WTC11 (cell line): ENCODE measurements at regions not wholly inside any gene's neighbourhood (a gene's known extent, or its start where the extent isn't known, plus 50 kb on each side); places are given as distances from the start of the nearest gene placed in this dataset.

Source experiments
- ATAC-seq: fragments of 200-7000 bp; cut with Tn5 transposase; 2 replicates; pipeline ENCODE4 v1.10.0; 2021; ENCODE audit warnings: mild to moderate bottlenecking, moderate library complexity
- CTCF ChIA-PET: fragments of 300-600 bp; sonication (Branson Sonifier 250); formaldehyde crosslinking; loops from one replicate; lab custom pipeline; 2021; ENCODE audit warnings: antibody characterized with exemption; lab: Charles Lee
- POLR2A ChIA-PET: fragments of 350-600 bp; sonication (Branson Sonifier 250); formaldehyde crosslinking; loops from one replicate; lab custom pipeline; 2021; ENCODE audit warnings: antibody characterized with exemption; lab: Charles Lee
- DNase-seq: peaks from one replicate; pipeline ENCODE4 v3.0.0; 2021; ENCODE audit warnings: low spot score
- H3K27ac Mint-ChIP-seq: 2 replicates; pipeline ENCODE4 v1.8.0; 2021; ENCODE audit warnings: mixed read lengths
- H3K27me3 Mint-ChIP-seq: 2 replicates; pipeline ENCODE4 v1.8.0; 2021; ENCODE audit warnings: low read depth, mild to moderate bottlenecking, moderate library complexity, mixed read lengths
- H3K36me3 Mint-ChIP-seq: 2 replicates; pipeline ENCODE4 v1.8.0; 2021; ENCODE audit warnings: mixed read lengths
- H3K4me1 Mint-ChIP-seq: 2 replicates; pipeline ENCODE4 v1.8.0; 2022; ENCODE audit warnings: mixed read lengths
- H3K4me3 Mint-ChIP-seq: 2 replicates; pipeline ENCODE4 v1.8.0; 2021; ENCODE audit warnings: mild to moderate bottlenecking, moderate library complexity, mixed read lengths
- H3K9me3 Mint-ChIP-seq: 2 replicates; pipeline ENCODE4 v1.8.0; 2021; ENCODE audit warnings: mixed read lengths
- CREM ChIP-seq: sonication (generic); formaldehyde crosslinking; IDR thresholded peaks from 2 replicates; pipeline ENCODE4 v1.8.1; 2022; ENCODE audit warnings: mild to moderate bottlenecking, missing genetic modification reagents, moderate library complexity
- EMX1 ChIP-seq: fragments of 250-450 bp; sonication (Bioruptor Pico); IDR thresholded peaks from 2 replicates; pipeline ENCODE4 v1.8.0; 2021; ENCODE audit warnings: mild to moderate bottlenecking
- ETV6 ChIP-seq: sonication (generic); formaldehyde crosslinking; IDR thresholded peaks from 2 replicates; pipeline ENCODE4 v1.8.1; 2022; ENCODE audit warnings: mild to moderate bottlenecking, missing genetic modification reagents
- GABPB1 ChIP-seq: sonication (generic); formaldehyde crosslinking; IDR thresholded peaks from 2 replicates; pipeline ENCODE4 v1.8.1; 2023; ENCODE audit warnings: mild to moderate bottlenecking, missing genetic modification reagents
- KAT7 ChIP-seq: sonication (generic); formaldehyde crosslinking; IDR thresholded peaks from 2 replicates; pipeline ENCODE4 v1.8.1; 2023; ENCODE audit warnings: missing genetic modification reagents, mild to moderate bottlenecking, borderline replicate concordance
- NFATC4 ChIP-seq: fragments of 250-450 bp; sonication (Bioruptor Pico); IDR thresholded peaks from 2 replicates; pipeline ENCODE4 v1.9.0; 2021; ENCODE audit warnings: mild to moderate bottlenecking
- NR2C2 ChIP-seq: sonication (generic); formaldehyde crosslinking; IDR thresholded peaks from 2 replicates; pipeline ENCODE4 v1.8.0; 2022; ENCODE audit warnings: mild to moderate bottlenecking, missing genetic modification reagents
- RELA ChIP-seq: sonication (generic); formaldehyde crosslinking; IDR thresholded peaks from 2 replicates; pipeline ENCODE4 v1.8.1; 2022; ENCODE audit warnings: missing genetic modification reagents, mild to moderate bottlenecking, borderline replicate concordance
- SMAD4 ChIP-seq: sonication (generic); formaldehyde crosslinking; IDR thresholded peaks from 2 replicates; pipeline ENCODE4 v1.8.0; 2022; ENCODE audit warnings: mild to moderate bottlenecking, missing genetic modification reagents
- SOX15 ChIP-seq: fragments of 250-450 bp; sonication (Bioruptor Pico); IDR thresholded peaks from 2 replicates; pipeline ENCODE4 v1.9.0; 2021; ENCODE audit warnings: mild to moderate bottlenecking
- USF2 ChIP-seq: sonication (generic); formaldehyde crosslinking; IDR thresholded peaks from 2 replicates; pipeline ENCODE4 v1.8.1; 2023; ENCODE audit warnings: mild to moderate bottlenecking, missing genetic modification reagents, moderate library complexity
- ZBTB43 ChIP-seq: sonication (generic); formaldehyde crosslinking; IDR thresholded peaks from 2 replicates; pipeline ENCODE4 v1.8.1; 2023; ENCODE audit warnings: mild to moderate bottlenecking, missing genetic modification reagents
- ZNF416 ChIP-seq: fragments of 250-450 bp; sonication (Bioruptor Pico); IDR thresholded peaks from 2 replicates; pipeline ENCODE4 v1.9.0; 2021; ENCODE audit warnings: mild to moderate bottlenecking, inconsistent platforms
- TF ChIP-seq, protein P1 (sequence below): sonication (generic); formaldehyde crosslinking; IDR thresholded peaks from 2 replicates; pipeline ENCODE4 v1.8.0; 2023; ENCODE audit warnings: missing genetic modification reagents, mild to moderate bottlenecking, borderline replicate concordance
- TF ChIP-seq, protein P2 (sequence below): sonication (generic); formaldehyde crosslinking; IDR thresholded peaks from 2 replicates; pipeline ENCODE4 v1.8.1; 2022; ENCODE audit warnings: missing genetic modification reagents, borderline replicate concordance
- TF ChIP-seq, protein P3 (sequence below): sonication (generic); formaldehyde crosslinking; IDR thresholded peaks from 2 replicates; pipeline ENCODE4 v1.8.1; 2023; ENCODE audit warnings: mild to moderate bottlenecking, missing genetic modification reagents
- TF ChIP-seq, protein P4 (sequence below): sonication (generic); formaldehyde crosslinking; IDR thresholded peaks from 2 replicates; pipeline ENCODE4 v1.8.1; 2022; ENCODE audit warnings: low read depth, mild to moderate bottlenecking, moderate library complexity, missing genetic modification reagents, borderline replicate concordance
- TF ChIP-seq, protein P5 (sequence below): sonication (generic); formaldehyde crosslinking; IDR thresholded peaks from 2 replicates; pipeline ENCODE4 v1.8.0; 2022; ENCODE audit warnings: mild to moderate bottlenecking, missing genetic modification reagents
- TF ChIP-seq, protein P6 (sequence below): sonication (generic); formaldehyde crosslinking; IDR thresholded peaks from 2 replicates; pipeline ENCODE4 v1.8.0; 2023; ENCODE audit warnings: mild to moderate bottlenecking, missing genetic modification reagents

GRCh38 chr2:117085256-117085655, 729.2 kb upstream of the DDX18 start (continued):
- TF ChIP-seq, protein P1, sequence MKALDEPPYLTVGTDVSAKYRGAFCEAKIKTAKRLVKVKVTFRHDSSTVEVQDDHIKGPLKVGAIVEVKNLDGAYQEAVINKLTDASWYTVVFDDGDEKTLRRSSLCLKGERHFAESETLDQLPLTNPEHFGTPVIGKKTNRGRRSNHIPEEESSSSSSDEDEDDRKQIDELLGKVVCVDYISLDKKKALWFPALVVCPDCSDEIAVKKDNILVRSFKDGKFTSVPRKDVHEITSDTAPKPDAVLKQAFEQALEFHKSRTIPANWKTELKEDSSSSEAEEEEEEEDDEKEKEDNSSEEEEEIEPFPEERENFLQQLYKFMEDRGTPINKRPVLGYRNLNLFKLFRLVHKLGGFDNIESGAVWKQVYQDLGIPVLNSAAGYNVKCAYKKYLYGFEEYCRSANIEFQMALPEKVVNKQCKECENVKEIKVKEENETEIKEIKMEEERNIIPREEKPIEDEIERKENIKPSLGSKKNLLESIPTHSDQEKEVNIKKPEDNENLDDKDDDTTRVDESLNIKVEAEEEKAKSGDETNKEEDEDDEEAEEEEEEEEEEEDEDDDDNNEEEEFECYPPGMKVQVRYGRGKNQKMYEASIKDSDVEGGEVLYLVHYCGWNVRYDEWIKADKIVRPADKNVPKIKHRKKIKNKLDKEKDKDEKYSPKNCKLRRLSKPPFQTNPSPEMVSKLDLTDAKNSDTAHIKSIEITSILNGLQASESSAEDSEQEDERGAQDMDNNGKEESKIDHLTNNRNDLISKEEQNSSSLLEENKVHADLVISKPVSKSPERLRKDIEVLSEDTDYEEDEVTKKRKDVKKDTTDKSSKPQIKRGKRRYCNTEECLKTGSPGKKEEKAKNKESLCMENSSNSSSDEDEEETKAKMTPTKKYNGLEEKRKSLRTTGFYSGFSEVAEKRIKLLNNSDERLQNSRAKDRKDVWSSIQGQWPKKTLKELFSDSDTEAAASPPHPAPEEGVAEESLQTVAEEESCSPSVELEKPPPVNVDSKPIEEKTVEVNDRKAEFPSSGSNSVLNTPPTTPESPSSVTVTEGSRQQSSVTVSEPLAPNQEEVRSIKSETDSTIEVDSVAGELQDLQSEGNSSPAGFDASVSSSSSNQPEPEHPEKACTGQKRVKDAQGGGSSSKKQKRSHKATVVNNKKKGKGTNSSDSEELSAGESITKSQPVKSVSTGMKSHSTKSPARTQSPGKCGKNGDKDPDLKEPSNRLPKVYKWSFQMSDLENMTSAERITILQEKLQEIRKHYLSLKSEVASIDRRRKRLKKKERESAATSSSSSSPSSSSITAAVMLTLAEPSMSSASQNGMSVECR (CRISPR knock-in tag), result no peak
- TF ChIP-seq USF2 (CRISPR knock-in tag) (no peak), ETV6 (CRISPR knock-in tag) (no peak)
- TF ChIP-seq, protein P2, sequence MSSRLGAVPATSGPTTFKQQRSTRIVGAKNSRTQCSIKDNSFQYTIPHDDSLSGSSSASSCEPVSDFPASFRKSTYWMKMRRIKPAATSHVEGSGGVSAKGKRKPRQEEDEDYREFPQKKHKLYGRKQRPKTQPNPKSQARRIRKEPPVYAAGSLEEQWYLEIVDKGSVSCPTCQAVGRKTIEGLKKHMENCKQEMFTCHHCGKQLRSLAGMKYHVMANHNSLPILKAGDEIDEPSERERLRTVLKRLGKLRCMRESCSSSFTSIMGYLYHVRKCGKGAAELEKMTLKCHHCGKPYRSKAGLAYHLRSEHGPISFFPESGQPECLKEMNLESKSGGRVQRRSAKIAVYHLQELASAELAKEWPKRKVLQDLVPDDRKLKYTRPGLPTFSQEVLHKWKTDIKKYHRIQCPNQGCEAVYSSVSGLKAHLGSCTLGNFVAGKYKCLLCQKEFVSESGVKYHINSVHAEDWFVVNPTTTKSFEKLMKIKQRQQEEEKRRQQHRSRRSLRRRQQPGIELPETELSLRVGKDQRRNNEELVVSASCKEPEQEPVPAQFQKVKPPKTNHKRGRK (CRISPR knock-in tag), result no peak
- TF ChIP-seq, protein P3, sequence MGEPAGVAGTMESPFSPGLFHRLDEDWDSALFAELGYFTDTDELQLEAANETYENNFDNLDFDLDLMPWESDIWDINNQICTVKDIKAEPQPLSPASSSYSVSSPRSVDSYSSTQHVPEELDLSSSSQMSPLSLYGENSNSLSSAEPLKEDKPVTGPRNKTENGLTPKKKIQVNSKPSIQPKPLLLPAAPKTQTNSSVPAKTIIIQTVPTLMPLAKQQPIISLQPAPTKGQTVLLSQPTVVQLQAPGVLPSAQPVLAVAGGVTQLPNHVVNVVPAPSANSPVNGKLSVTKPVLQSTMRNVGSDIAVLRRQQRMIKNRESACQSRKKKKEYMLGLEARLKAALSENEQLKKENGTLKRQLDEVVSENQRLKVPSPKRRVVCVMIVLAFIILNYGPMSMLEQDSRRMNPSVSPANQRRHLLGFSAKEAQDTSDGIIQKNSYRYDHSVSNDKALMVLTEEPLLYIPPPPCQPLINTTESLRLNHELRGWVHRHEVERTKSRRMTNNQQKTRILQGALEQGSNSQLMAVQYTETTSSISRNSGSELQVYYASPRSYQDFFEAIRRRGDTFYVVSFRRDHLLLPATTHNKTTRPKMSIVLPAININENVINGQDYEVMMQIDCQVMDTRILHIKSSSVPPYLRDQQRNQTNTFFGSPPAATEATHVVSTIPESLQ (CRISPR knock-in tag), result no peak

DNA sequence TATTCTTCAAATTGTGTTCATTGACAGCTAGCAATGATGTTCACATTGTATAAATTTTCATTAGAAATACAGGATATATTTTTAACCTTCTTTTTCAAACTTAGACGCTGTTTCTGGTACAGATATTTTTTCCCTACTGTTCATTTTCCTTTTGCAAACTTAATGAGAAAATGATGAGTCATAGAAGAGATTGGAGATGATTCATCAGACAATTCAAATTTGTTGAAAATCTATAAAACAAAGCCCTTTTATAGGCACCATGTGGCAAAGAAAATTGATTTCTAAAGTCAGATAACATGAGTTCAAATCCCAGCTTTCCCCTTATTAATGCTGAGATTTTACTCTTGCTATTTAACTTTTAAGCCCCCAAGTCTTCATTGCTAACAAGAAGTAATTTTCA, 728.8 kb upstream of the DDX18 start:
- ChIA-PET CTCF (interaction anchor here (0.6 kb wide), 1 partner anchor 30 kb away, joined by 3 read pairs; no protein-coding TSS in a partner anchor), POLR2A (no interaction called here)
- Mint-ChIP-seq H3K9me3 (no peaks in the 10 kb centered on the region), H3K27me3 (peaks cover 99% of the 10 kb centered on the region), H3K36me3 (no peaks in the 10 kb centered on the region), H3K4me1 (peaks cover 45% of the 10 kb centered on the region), H3K4me3 (no peak overlapping the region), H3K27ac (no peak overlapping the region)
- ATAC-seq, result no peak
- no peak for DNase-seq
- TF ChIP-seq RELA (CRISPR knock-in tag) (no peak), ZNF416 (CRISPR knock-in tag) (no peak), NFATC4 (CRISPR knock-in tag) (no peak), SOX15 (CRISPR knock-in tag) (no peak), CREM (CRISPR knock-in tag) (no peak), EMX1 (no peak), NR2C2 (CRISPR knock-in tag) (no peak), KAT7 (no peak), GABPB1 (CRISPR knock-in tag) (no peak), ZBTB43 (CRISPR knock-in tag) (no peak), SMAD4 (no peak)
- TF ChIP-seq, protein P4, sequence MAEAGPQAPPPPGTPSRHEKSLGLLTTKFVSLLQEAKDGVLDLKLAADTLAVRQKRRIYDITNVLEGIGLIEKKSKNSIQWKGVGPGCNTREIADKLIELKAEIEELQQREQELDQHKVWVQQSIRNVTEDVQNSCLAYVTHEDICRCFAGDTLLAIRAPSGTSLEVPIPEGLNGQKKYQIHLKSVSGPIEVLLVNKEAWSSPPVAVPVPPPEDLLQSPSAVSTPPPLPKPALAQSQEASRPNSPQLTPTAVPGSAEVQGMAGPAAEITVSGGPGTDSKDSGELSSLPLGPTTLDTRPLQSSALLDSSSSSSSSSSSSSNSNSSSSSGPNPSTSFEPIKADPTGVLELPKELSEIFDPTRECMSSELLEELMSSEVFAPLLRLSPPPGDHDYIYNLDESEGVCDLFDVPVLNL (CRISPR knock-in tag), result no peak
- TF ChIP-seq, protein P3 (CRISPR knock-in tag), result no peak
- TF ChIP-seq, protein P5, sequence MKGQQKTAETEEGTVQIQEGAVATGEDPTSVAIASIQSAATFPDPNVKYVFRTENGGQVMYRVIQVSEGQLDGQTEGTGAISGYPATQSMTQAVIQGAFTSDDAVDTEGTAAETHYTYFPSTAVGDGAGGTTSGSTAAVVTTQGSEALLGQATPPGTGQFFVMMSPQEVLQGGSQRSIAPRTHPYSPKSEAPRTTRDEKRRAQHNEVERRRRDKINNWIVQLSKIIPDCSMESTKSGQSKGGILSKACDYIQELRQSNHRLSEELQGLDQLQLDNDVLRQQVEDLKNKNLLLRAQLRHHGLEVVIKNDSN (CRISPR knock-in tag), result no peak
- TF ChIP-seq, protein P6, sequence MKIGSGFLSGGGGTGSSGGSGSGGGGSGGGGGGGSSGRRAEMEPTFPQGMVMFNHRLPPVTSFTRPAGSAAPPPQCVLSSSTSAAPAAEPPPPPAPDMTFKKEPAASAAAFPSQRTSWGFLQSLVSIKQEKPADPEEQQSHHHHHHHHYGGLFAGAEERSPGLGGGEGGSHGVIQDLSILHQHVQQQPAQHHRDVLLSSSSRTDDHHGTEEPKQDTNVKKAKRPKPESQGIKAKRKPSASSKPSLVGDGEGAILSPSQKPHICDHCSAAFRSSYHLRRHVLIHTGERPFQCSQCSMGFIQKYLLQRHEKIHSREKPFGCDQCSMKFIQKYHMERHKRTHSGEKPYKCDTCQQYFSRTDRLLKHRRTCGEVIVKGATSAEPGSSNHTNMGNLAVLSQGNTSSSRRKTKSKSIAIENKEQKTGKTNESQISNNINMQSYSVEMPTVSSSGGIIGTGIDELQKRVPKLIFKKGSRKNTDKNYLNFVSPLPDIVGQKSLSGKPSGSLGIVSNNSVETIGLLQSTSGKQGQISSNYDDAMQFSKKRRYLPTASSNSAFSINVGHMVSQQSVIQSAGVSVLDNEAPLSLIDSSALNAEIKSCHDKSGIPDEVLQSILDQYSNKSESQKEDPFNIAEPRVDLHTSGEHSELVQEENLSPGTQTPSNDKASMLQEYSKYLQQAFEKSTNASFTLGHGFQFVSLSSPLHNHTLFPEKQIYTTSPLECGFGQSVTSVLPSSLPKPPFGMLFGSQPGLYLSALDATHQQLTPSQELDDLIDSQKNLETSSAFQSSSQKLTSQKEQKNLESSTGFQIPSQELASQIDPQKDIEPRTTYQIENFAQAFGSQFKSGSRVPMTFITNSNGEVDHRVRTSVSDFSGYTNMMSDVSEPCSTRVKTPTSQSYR (CRISPR knock-in tag), result no peak
